ENCODE measurements at regions not wholly inside any gene's neighbourhood (a gene's known extent, or its start where the extent isn't known, plus 50 kb on each side); places are given as distances from the start of the nearest gene placed in this dataset.

GRCh38 chr3:104586344-104586743, 780.4 kb upstream of the ALCAM start:
- no peak for DNase-seq

GRCh38 chr3:104588442-104588841, 778.3 kb upstream of the ALCAM start:
- no peak for DNase-seq

DNA sequence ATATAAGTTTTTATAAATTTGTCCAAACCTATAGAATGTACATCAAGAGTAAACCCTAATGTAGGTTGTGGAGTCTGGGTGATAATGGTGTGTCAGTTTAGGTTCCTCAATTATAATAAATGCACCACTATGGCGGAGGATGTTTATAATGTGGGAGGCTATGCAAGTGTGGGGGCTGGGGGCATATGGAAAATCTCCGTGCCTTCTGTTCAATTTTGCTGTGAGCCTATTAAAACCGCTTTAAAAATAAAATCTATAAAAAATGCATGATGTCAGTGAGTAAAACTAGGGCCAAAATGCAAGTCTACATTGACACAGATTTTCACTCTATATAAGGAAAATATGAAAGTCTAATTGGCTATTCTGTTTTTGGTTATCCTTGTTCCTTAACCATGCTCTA, 774.9 kb upstream of the ALCAM start:
- DNase-seq = no peak

- no peak for DNase-seq
These were observed 772.2 kb upstream of the ALCAM start for GRCh38 chr3:104594491-104594890.

GRCh38 chr3:104596054-104596453, 770.7 kb upstream of the ALCAM start:
- DNase-seq = no peak

DNA sequence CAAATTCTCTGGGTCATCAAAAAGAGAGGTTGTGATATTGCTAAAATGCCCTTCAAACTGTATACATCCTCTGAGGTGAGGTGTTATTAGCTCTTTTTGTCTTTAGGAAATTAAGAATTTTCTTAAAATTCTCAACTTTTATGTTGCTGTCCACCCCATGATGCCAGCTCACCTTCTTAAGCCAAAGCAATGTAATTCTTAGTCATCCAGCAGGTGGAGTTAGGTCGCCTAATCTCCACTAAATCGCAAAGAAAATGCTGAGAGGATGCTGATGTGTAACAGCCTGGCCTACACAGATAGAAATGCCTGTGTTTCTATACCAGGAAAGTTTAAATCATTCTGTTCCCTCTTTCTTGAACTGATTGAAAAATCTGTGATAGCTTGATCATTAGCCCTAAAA, 770.2 kb upstream of the ALCAM start:
- DNase-seq = peak; percentile 65

GRCh38 chr3:104598848-104599511, 767.7 kb upstream of the ALCAM start:
- peak; percentile 67 for DNase-seq

- no peak for DNase-seq
These were observed 762.2 kb upstream of the ALCAM start for GRCh38 chr3:104604326-104605010.

DNA sequence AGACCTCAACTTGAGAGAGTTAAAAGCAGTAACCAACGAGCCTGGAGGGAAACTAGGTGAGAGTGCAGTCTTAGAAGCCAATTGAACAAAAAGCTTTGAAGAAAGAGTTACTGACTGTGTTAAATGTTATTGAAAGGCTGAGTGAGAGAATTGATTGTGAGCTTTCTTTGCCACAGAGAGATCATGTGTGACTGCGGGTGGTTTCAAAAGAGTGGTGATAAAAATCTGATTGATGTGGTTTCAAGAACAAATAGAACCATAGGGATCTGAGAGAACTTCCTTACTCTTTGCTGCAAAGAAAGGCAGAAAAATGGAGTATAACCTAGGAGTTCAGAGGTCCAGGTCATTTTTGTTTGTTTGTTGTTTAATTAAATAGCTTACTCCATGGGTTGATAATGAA, 759.9 kb upstream of the ALCAM start:
- no peak for DNase-seq

- no peak for DNase-seq
These were observed 755.7 kb upstream of the ALCAM start for GRCh38 chr3:104610730-104611652.

DNA sequence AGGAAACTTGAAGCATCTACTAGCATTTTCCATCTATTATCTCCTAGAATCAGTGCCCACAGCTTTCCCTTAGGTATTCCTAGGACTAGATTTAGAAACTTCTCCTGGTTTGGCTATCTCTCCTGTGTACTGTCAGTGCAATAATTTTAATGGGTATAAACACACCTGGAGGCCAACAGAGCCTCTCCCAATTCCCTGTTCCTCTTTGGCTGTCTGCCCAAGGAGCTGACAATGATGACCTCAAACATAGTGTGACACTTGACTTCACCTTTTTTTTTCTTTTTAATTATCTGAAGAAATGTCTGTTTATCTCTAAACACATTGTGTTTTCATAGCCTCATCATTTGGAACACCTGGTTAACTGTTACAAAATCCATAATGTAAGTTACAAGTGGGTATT, 754.5 kb upstream of the ALCAM start:
- no peak for DNase-seq

GRCh38 chr3:104614564-104614963, 752.1 kb upstream of the ALCAM start:
- DNase-seq = no peak

GRCh38 chr3:104628185-104628789, 738.4 kb upstream of the ALCAM start:
- peak; percentile 24 for DNase-seq

GRCh38 chr3:104629038-104629437, 737.7 kb upstream of the ALCAM start:
- DNase-seq = no peak

- DNase-seq = no peak
These were observed 735.5 kb upstream of the ALCAM start for GRCh38 chr3:104631254-104631653.

DNA sequence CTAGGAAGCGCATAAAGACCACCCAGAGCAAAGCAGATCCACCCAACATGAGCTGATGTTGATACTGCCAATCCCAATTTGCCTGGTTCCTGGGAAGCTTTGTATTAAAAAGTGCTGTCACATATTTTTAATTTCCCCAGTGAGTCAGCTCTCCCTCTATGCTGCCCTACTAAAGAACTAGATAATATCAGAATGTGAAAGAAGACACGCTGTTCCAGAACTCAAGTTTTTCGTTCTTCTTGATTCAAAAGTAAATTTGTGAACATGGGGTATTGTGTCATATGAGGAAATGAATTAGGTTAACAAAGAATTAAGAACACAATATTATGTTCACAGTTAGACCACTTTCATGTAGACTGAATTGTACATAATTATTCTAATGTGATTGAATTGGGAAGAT, 734.2 kb upstream of the ALCAM start:
- DNase-seq = no peak

DNA sequence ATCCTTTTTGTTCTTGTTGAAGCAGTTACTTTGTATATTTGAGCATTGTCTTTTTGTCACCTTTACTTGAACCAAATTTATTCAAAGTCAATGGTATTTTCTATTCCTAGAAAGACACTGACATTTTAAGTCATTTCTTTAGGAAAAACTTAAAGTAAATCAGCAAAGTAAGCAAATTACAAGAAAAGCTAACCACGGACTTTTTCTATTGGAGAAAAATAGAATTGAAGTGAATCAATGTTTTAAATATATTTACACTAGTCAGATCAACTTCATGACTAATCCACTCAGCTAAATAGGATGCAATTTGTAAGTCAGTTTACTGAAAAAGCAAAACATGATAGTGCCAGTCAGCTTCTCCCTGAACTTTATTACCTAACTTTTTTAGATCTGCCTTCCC, 733.8 kb upstream of the ALCAM start:
- DNase-seq = no peak

DNA sequence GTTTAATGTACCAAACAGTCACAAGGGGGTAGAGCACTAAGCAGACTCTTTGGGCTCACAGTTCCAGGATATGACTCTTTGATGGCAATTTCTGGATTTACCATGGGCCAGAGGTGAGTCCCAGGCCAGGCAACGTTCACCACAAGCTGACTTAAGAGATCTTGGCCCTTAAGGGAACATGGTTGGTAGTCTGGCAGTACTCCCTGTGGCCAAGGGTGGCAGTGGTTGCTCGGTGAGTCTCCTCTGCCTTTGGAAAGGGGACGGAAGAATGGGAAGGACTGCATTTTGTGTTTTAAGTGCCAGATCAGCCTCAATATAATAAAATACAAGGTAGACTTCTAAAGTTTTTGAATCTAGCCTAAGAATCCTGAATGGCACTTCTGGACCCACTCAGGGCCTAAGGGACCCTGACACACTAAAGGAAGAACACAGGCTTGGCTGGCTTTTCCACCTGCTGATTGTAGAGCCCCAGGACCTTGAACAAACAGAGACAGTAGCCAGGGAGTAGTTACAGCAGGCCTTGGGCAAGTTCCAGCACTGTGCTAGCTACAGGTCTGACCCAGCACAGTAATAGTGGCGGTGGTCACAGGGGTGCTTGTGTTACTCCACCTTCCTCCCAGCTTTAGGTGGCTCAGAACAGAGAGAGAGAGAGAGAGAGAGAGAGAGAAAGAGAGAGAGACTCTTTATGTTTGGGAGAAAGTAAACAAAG, 730.7 kb upstream of the ALCAM start:
- DNase-seq = no peak

- peak; percentile 58 for DNase-seq
These were observed 723.9 kb upstream of the ALCAM start for GRCh38 chr3:104642827-104643226.

GRCh38 chr3:104646196-104646595, 720.5 kb upstream of the ALCAM start:
- no peak for DNase-seq

- DNase-seq = no peak
These were observed 717.9 kb upstream of the ALCAM start for GRCh38 chr3:104648823-104649222.

GRCh38 chr3:104669083-104669482, 697.6 kb upstream of the ALCAM start:
- no peak for DNase-seq
